ENCODE measurements at regions not wholly inside any gene's neighbourhood (a gene's known extent, or its start where the extent isn't known, plus 50 kb on each side); places are given as distances from the start of the nearest gene placed in this dataset.

DNA sequence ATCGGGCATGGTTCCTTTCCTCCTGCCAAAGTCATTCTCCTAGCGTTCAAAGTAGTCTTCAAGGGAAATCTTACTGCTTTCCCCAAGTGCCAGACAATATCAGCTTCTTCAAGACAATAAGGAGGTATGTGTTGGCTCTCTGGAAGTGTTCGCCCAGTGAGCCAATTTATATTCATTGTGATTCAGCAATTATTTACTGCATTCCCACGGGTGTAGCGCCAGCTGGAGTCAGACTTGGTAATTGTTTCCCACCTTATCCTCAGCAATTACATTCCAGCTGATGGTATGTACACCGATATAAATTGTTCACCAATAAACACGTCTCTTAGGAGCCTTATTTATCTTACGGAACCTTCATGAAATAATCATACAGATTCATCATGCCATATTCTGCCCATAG is 103.6 kb upstream of the CTNNB1 start:
- Histone ChIP-seq H4K91ac (ENCODE audit: low read depth, low read length) (no peak overlapping the region), H3K14ac (ENCODE audit: low read length) (no peak overlapping the region), H2AFZ (ENCODE audit: insufficient read depth, low read length, poor library complexity) (no peak overlapping the region), H4K12ac (ENCODE audit: low read depth, low read length) (no peak overlapping the region), H3K18ac (ENCODE audit: low read length) (no peak overlapping the region), H3K9ac (ENCODE audit: low read length) (no peak overlapping the region), H3K27ac (ENCODE audit: low read depth, low read length) (no peak overlapping the region), H3K4me2 (ENCODE audit: low read length) (no peak overlapping the region), H3K79me2 (ENCODE audit: control insufficient read depth, insufficient read depth, low read length, poor library complexity) (no peaks in the 10 kb centered on the region), H2AK5ac (ENCODE audit: low read length) (no peak overlapping the region), H3K4me1 (ENCODE audit: control insufficient read depth in 1 of 2, insufficient read depth in 2 of 2, low read length in 2 of 2) (peaks cover 4 to 12% of the 10 kb centered on the region in 2 experiments), H3K23ac (ENCODE audit: low read length) (no peak overlapping the region), H3K27me3 (ENCODE audit: insufficient read depth, low read length) (no peaks in the 10 kb centered on the region), H2BK12ac (ENCODE audit: low read length) (no peak overlapping the region), H3K9me3 (ENCODE audit: insufficient read depth, low read depth, low read length) (no peaks in the 10 kb centered on the region), H3K4ac (ENCODE audit: low read depth, low read length) (no peak overlapping the region), H4K8ac (ENCODE audit: low read depth, low read length) (no peak overlapping the region), H3K4me3 (ENCODE audit: low read depth, low read length) (no peak overlapping the region), H2BK5ac (ENCODE audit: low read depth, low read length, poor library complexity) (no peak overlapping the region), H3K36me3 (ENCODE audit: control insufficient read depth in 1 of 2, insufficient read depth in 2 of 2, low read length in 2 of 2) (no peaks in the 10 kb centered on the region), H2BK120ac (ENCODE audit: insufficient read depth, low read length, poor library complexity) (no peak overlapping the region), H3K79me1 (ENCODE audit: low read length) (peaks cover 15% of the 10 kb centered on the region)
- no peak for DNase-seq
- no CpG with 5 or more reads among the region's 8 CpGs for WGBS (ENCODE audit: extremely low coverage, insufficient coverage, insufficient read length)

DNA sequence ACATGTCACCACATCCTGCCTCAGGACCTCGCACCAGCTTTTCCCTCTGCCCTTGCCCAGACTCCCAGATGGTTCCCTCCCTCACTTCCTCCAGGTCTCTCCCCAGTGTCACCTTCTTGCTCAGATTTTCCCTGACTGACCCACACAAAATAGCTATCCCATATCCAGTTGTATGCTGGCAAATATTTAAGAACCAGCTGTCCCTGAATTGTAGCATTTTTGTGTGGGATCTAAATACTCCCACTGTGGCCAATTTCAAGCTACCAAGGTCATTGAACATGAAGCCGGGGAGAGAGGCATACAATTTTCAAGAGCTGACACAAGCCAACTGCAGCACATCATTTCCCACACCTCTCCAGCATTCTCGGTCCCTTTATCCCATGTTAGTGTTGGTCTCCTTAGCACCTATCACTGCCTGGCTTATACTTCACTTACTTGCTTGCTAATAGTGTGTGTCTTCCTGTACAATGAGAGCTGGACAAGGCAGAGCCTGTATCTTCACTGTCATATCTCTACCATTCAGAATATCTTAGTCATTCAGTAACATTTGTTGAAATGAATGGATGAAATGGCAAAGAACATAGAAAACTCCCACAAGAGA is 101.3 kb upstream of the CTNNB1 start:
- H4K91ac ChIP-seq (ENCODE audit: low read depth, low read length), result peak overlapping the region; percentile 56
- H2BK12ac ChIP-seq (ENCODE audit: low read length), result no peak overlapping the region
- H2BK120ac ChIP-seq (ENCODE audit: insufficient read depth, low read length, poor library complexity), result no peak overlapping the region
- peak overlapping the region; percentile 40 for H2AFZ ChIP-seq (ENCODE audit: insufficient read depth, low read length, poor library complexity)
- peaks cover 9 to 19% of the 10 kb centered on the region in 2 experiments for H3K4me1 ChIP-seq (ENCODE audit: control insufficient read depth in 1 of 2, insufficient read depth in 2 of 2, low read length in 2 of 2)
- H3K4me2 ChIP-seq (ENCODE audit: low read length), result no peak overlapping the region
- H2BK5ac ChIP-seq (ENCODE audit: low read depth, low read length, poor library complexity), result no peak overlapping the region
- H3K9ac ChIP-seq (ENCODE audit: low read length), result no peak overlapping the region
- H3K14ac ChIP-seq (ENCODE audit: low read length), result peak overlapping the region; percentile 32
- no peak overlapping the region for H3K23ac ChIP-seq (ENCODE audit: low read length)
- H3K27ac ChIP-seq (ENCODE audit: low read depth, low read length), result no peak overlapping the region
- no CpG with 5 or more reads among the region's 3 CpGs for WGBS (ENCODE audit: extremely low coverage, insufficient coverage, insufficient read length)
- H3K4me3 ChIP-seq (ENCODE audit: low read depth, low read length), result no peak overlapping the region
- no peak overlapping the region for H3K4ac ChIP-seq (ENCODE audit: low read depth, low read length)
- no peaks in the 10 kb centered on the region for H3K36me3 ChIP-seq (ENCODE audit: control insufficient read depth in 1 of 2, insufficient read depth in 2 of 2, low read length in 2 of 2)
- peak; percentile 51 to 93 for DNase-seq
- H3K27me3 ChIP-seq (ENCODE audit: insufficient read depth, low read length), result no peaks in the 10 kb centered on the region
- H2AK5ac ChIP-seq (ENCODE audit: low read length), result peak overlapping the region; percentile 9
- no peak overlapping the region for H4K8ac ChIP-seq (ENCODE audit: low read depth, low read length)
- H3K79me1 ChIP-seq (ENCODE audit: low read length), result peaks cover 17% of the 10 kb centered on the region
- no peaks in the 10 kb centered on the region for H3K79me2 ChIP-seq (ENCODE audit: control insufficient read depth, insufficient read depth, low read length, poor library complexity)
- no peaks in the 10 kb centered on the region for H3K9me3 ChIP-seq (ENCODE audit: insufficient read depth, low read depth, low read length)
- no peak overlapping the region for H4K12ac ChIP-seq (ENCODE audit: low read depth, low read length)
- peak overlapping the region; percentile 20 for H3K18ac ChIP-seq (ENCODE audit: low read length)

DNA sequence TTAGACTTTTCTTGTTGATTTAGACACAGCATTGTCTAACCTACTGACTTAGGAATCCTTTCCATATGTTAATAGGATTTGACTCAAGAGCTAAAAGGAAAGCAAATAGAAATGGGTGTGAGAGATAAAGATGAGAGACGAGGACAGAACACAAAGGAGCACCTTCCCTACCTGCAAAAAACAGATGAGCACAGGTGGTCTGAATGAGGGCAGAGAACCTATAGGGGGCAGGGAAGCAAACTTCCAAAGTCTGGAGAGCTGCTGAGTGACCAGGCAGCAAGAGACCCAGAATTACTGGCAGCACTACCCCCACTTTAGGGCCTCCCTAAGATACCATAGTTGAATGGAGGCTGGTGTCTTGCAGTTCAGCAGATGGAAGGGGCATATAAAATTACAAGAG is 98.1 kb upstream of the CTNNB1 start:
- H4K8ac ChIP-seq (ENCODE audit: low read depth, low read length), result no peak overlapping the region
- H3K4me1 ChIP-seq (ENCODE audit: control insufficient read depth in 1 of 2, insufficient read depth in 2 of 2, low read length in 2 of 2), result peaks cover 9 to 21% of the 10 kb centered on the region in 2 experiments
- H2AFZ ChIP-seq (ENCODE audit: insufficient read depth, low read length, poor library complexity), result no peak overlapping the region
- H3K9me3 ChIP-seq (ENCODE audit: insufficient read depth, low read depth, low read length), result no peaks in the 10 kb centered on the region
- H3K36me3 ChIP-seq (ENCODE audit: control insufficient read depth in 1 of 2, insufficient read depth in 2 of 2, low read length in 2 of 2), result no peaks in the 10 kb centered on the region
- H3K79me2 ChIP-seq (ENCODE audit: control insufficient read depth, insufficient read depth, low read length, poor library complexity), result no peaks in the 10 kb centered on the region
- H2BK5ac ChIP-seq (ENCODE audit: low read depth, low read length, poor library complexity), result no peak overlapping the region
- whole genome bisulfite sequencing (ENCODE audit: extremely low coverage, insufficient coverage, insufficient read length), result no CpG with 5 or more reads among the region's 1 CpG
- no peak overlapping the region for H2BK12ac ChIP-seq (ENCODE audit: low read length)
- H4K91ac ChIP-seq (ENCODE audit: low read depth, low read length), result peak overlapping the region; percentile 12
- peak overlapping the region; percentile 47 for H2BK120ac ChIP-seq (ENCODE audit: insufficient read depth, low read length, poor library complexity)
- no peak overlapping the region for H3K18ac ChIP-seq (ENCODE audit: low read length)
- no peak for DNase-seq
- H3K4me2 ChIP-seq (ENCODE audit: low read length), result no peak overlapping the region
- H2AK5ac ChIP-seq (ENCODE audit: low read length), result no peak overlapping the region
- H3K23ac ChIP-seq (ENCODE audit: low read length), result no peak overlapping the region
- no peaks in the 10 kb centered on the region for H3K27me3 ChIP-seq (ENCODE audit: insufficient read depth, low read length)
- H3K14ac ChIP-seq (ENCODE audit: low read length), result peak overlapping the region; percentile 30
- peaks cover 17% of the 10 kb centered on the region for H3K79me1 ChIP-seq (ENCODE audit: low read length)
- H3K27ac ChIP-seq (ENCODE audit: low read depth, low read length), result no peak overlapping the region
- no peak overlapping the region for H3K4me3 ChIP-seq (ENCODE audit: low read depth, low read length)
- no peak overlapping the region for H3K9ac ChIP-seq (ENCODE audit: low read length)
- H4K12ac ChIP-seq (ENCODE audit: low read depth, low read length), result no peak overlapping the region
- H3K4ac ChIP-seq (ENCODE audit: low read depth, low read length), result no peak overlapping the region

DNA sequence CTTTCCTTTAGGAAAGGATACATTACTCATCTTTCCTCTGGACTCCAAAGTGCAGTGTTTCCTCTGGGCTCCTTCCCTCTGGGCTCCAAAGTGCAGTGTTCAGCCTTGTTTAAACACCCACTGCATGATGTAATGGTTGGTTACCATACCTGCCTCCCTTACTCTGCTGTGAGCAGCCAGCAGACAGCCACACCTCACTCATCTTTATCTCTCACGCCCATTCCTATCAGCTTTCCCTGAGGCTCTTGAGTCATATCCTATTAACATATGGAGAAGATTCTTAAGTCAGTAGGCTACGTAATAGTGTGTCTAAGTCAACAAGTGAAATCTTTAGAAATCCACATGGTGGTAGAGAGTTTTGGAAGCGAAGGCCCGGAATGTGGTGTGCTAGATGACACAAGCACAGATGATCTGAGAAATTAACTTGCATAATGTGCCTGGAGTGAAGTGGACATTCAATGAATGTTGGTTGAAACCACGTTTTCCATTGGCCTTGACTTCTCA is 97.2 kb upstream of the CTNNB1 start:
- Histone ChIP-seq H3K9me3 (ENCODE audit: insufficient read depth, low read depth, low read length) (no peaks in the 10 kb centered on the region), H3K79me1 (ENCODE audit: low read length) (peaks cover 14% of the 10 kb centered on the region), H4K8ac (ENCODE audit: low read depth, low read length) (no peak overlapping the region), H3K4me1 (ENCODE audit: control insufficient read depth in 1 of 2, insufficient read depth in 2 of 2, low read length in 2 of 2) (peaks cover 9 to 21% of the 10 kb centered on the region in 2 experiments), H3K9ac (ENCODE audit: low read length) (no peak overlapping the region), H3K27me3 (ENCODE audit: insufficient read depth, low read length) (no peaks in the 10 kb centered on the region), H2BK12ac (ENCODE audit: low read length) (no peak overlapping the region), H2BK120ac (ENCODE audit: insufficient read depth, low read length, poor library complexity) (no peak overlapping the region), H3K4me3 (ENCODE audit: low read depth, low read length) (no peak overlapping the region), H2BK5ac (ENCODE audit: low read depth, low read length, poor library complexity) (no peak overlapping the region), H2AFZ (ENCODE audit: insufficient read depth, low read length, poor library complexity) (no peak overlapping the region), H3K4me2 (ENCODE audit: low read length) (no peak overlapping the region), H3K79me2 (ENCODE audit: control insufficient read depth, insufficient read depth, low read length, poor library complexity) (no peaks in the 10 kb centered on the region), H3K27ac (ENCODE audit: low read depth, low read length) (peak overlapping the region; percentile 41), H3K36me3 (ENCODE audit: control insufficient read depth in 1 of 2, insufficient read depth in 2 of 2, low read length in 2 of 2) (no peaks in the 10 kb centered on the region), H3K14ac (ENCODE audit: low read length) (no peak overlapping the region), H3K18ac (ENCODE audit: low read length) (no peak overlapping the region), H3K4ac (ENCODE audit: low read depth, low read length) (no peak overlapping the region), H2AK5ac (ENCODE audit: low read length) (no peak overlapping the region), H3K23ac (ENCODE audit: low read length) (no peak overlapping the region), H4K12ac (ENCODE audit: low read depth, low read length) (no peak overlapping the region), H4K91ac (ENCODE audit: low read depth, low read length) (no peak overlapping the region)
- WGBS (ENCODE audit: extremely low coverage, insufficient coverage, insufficient read length), result no CpG with 5 or more reads among the region's 5 CpGs
- DNase-seq, result peak; percentile 97 to 99

Data from trophoblast cell (in vitro differentiated cells and primary cell).